OCI-LY7 (cell line): ENCODE measurements at regions not wholly inside any gene's neighbourhood (a gene's known extent, or its start where the extent isn't known, plus 50 kb on each side); places are given as distances from the start of the nearest gene placed in this dataset.
"Not testable (repeated sequence)": the region's sequence is repeated elsewhere in the genome, so short reads cannot be mapped to it uniquely, and the experiment has no call there.

Experiments
- BruUV-seq: library from RNA; stranded (reverse); fragments of 400-500 nt; replicated peaks from 2 replicates; lab custom pipeline; 2021; lab: Mats Ljungman, UMichigan
- CTCF ChIA-PET: fragments of 300-600 bp; sonication (Branson Sonifier 250); formaldehyde crosslinking; loops from one replicate; lab custom pipeline; 2022; ENCODE audit warnings: antibody characterized with exemption; ENCODE audit not compliant: unreplicated experiment; lab: Charles Lee
- POLR2A ChIA-PET: fragments of 300-600 bp; sonication (Branson Sonifier 250); formaldehyde crosslinking; loops from one replicate; lab custom pipeline; 2022; ENCODE audit warnings: antibody characterized with exemption; lab: Charles Lee
- DNase-seq: peaks from one replicate; pipeline ENCODE4 v3.0.0-alpha.2; 2015; ENCODE audit warnings: low spot score
- H2AFZ ChIP-seq: fragments of 200-600 bp; sonication (generic), shearing (Covaris generic); 2 replicates; pipeline ENCODE4 v1.6.1; 2014; ENCODE audit warnings: mild to moderate bottlenecking, antibody characterized with exemption, low read length, moderate library complexity
- H3K27ac ChIP-seq: fragments of 200-600 bp; sonication (generic); 2 replicates; pipeline ENCODE4 v1.5.1; 2014; ENCODE audit warnings: mixed run types, low read depth, mild to moderate bottlenecking, moderate library complexity, low read length, inconsistent platforms; ENCODE audit not compliant: poor library complexity, severe bottlenecking
- H3K36me3 ChIP-seq: fragments of 200-600 bp; sonication (generic); 2 replicates; pipeline ENCODE4 v1.6.1; 2014; ENCODE audit warnings: mild to moderate bottlenecking, antibody characterized with exemption, low read length, moderate library complexity, mixed read lengths; ENCODE audit not compliant: insufficient read depth
- H3K4me1 ChIP-seq: fragments of 200-600 bp; sonication (generic); 2 replicates; pipeline ENCODE4 v1.5.1; 2014; ENCODE audit warnings: mild to moderate bottlenecking, low read length; ENCODE audit not compliant: insufficient read depth, poor library complexity, severe bottlenecking
- H3K4me2 ChIP-seq: fragments of 200-600 bp; sonication (generic); 2 replicates; pipeline ENCODE4 v1.6.1; 2014; ENCODE audit warnings: mild to moderate bottlenecking, low read length
- H3K4me3 ChIP-seq: fragments of 200-600 bp; sonication (generic); 2 replicates; pipeline ENCODE4 v1.5.1; 2014; ENCODE audit warnings: mild to moderate bottlenecking, low read depth, low read length; ENCODE audit not compliant: poor library complexity, severe bottlenecking
- H3K79me2 ChIP-seq: fragments of 200-600 bp; sonication (generic); 2 replicates; pipeline ENCODE4 v1.6.1; 2016; ENCODE audit warnings: low read depth, mild to moderate bottlenecking, low read length, moderate library complexity, mixed read lengths; ENCODE audit not compliant: insufficient read depth
- H3K9me2 ChIP-seq: fragments of 200-600 bp; sonication (generic); 2 replicates; pipeline ENCODE4 v1.6.1; 2016; ENCODE audit warnings: mild to moderate bottlenecking, low read length, mixed read lengths; ENCODE audit not compliant: insufficient read depth
- H3K9me3 ChIP-seq: fragments of 200-600 bp; sonication (generic); 2 replicates; pipeline ENCODE4 v1.6.1; 2014; ENCODE audit warnings: mild to moderate bottlenecking, mixed run types, low read length, mixed read lengths
- H4K20me1 ChIP-seq: fragments of 200-600 bp; sonication (generic); 2 replicates; pipeline ENCODE4 v1.6.1; 2014; ENCODE audit warnings: mild to moderate bottlenecking, antibody characterized with exemption, low read length, moderate library complexity, mixed read lengths; ENCODE audit not compliant: insufficient read depth
- CTCF ChIP-seq: fragments of 200-600 bp; sonication (generic); conservative IDR thresholded peaks from 2 replicates; pipeline ENCODE4 v1.5.1; 2014; ENCODE audit warnings: mild to moderate bottlenecking, antibody characterized with exemption, low read length, moderate library complexity, mixed read lengths
- EZH2phosphoT487 ChIP-seq: fragments of 200-600 bp; sonication (generic); IDR thresholded peaks from 2 replicates; pipeline ENCODE4 v1.6.1; 2018; ENCODE audit warnings: low read depth, borderline replicate concordance, mild to moderate bottlenecking, mixed run types, antibody characterized with exemption, low read length, moderate library complexity, mixed read lengths
- intact Hi-C: fragments of 100-400 bp; cut with micrococcal nuclease; formaldehyde crosslinking; loops from one replicate; pipeline ENCODE4 v1.10.0; 2022; ENCODE audit not compliant: unreplicated experiment

- no TSS peak for BruUV-seq
- CTCF ChIA-PET = no interaction called here
- H3K4me1 ChIP-seq = no peaks in the 10 kb centered on the region
- no peaks in the 10 kb centered on the region for H3K79me2 ChIP-seq
- H3K4me2 ChIP-seq = no peak overlapping the region
- intact Hi-C loops = no loop called here
- no peak overlapping the region for H3K27ac ChIP-seq
- no peaks in the 10 kb centered on the region for H3K9me2 ChIP-seq
- H3K36me3 ChIP-seq = no peaks in the 10 kb centered on the region
- H3K4me3 ChIP-seq = no peak overlapping the region
- H2AFZ ChIP-seq = no peak overlapping the region
- no peaks in the 10 kb centered on the region for H3K9me3 ChIP-seq
- POLR2A ChIA-PET = no interaction called here
- TF ChIP-seq CTCF (no peak), EZH2phosphoT487 (no peak)
- DNase-seq = no peak
- no peaks in the 10 kb centered on the region for H4K20me1 ChIP-seq
Observed at GRCh38 chr10:65046831-65047230, 1525.6 kb downstream of the REEP3 start.

- BruUV-seq, POLR2A ChIA-PET, H3K36me3 ChIP-seq: not testable (repeated sequence)
Observed at GRCh38 chr10:65052111-65052510, 1530.9 kb downstream of the REEP3 start.

GRCh38 chr10:65053397-65053796 is 1532.2 kb downstream of the REEP3 start:
- H3K36me3 ChIP-seq, POLR2A ChIA-PET, DNase-seq, H3K79me2 ChIP-seq, H3K9me3 ChIP-seq, CTCF ChIA-PET, H3K9me2 ChIP-seq, H3K4me2 ChIP-seq, H2AFZ ChIP-seq, H3K27ac ChIP-seq, intact Hi-C loops, BruUV-seq, H3K4me3 ChIP-seq, H3K4me1 ChIP-seq, H4K20me1 ChIP-seq: not testable (repeated sequence)

More at GRCh38 chr10:65052111-65052510, 1530.9 kb downstream of the REEP3 start:
- H3K4me2 ChIP-seq, H3K9me3 ChIP-seq, H2AFZ ChIP-seq, intact Hi-C loops, H3K4me1 ChIP-seq, H3K79me2 ChIP-seq, H3K4me3 ChIP-seq, H3K9me2 ChIP-seq, DNase-seq, CTCF ChIA-PET, H4K20me1 ChIP-seq, H3K27ac ChIP-seq: not testable (repeated sequence)

GRCh38 chr10:65053831-65054351 is 1532.7 kb downstream of the REEP3 start:
- H2AFZ ChIP-seq, H3K9me2 ChIP-seq, BruUV-seq, DNase-seq, H3K9me3 ChIP-seq, H4K20me1 ChIP-seq, H3K4me2 ChIP-seq, intact Hi-C loops, H3K36me3 ChIP-seq, H3K27ac ChIP-seq, H3K79me2 ChIP-seq, H3K4me3 ChIP-seq, CTCF ChIA-PET, POLR2A ChIA-PET, H3K4me1 ChIP-seq: not testable (repeated sequence)

GRCh38 chr10:65054701-65055100 is 1533.5 kb downstream of the REEP3 start:
- CTCF ChIA-PET, H4K20me1 ChIP-seq, intact Hi-C loops, DNase-seq, H3K79me2 ChIP-seq, H3K4me2 ChIP-seq, H3K36me3 ChIP-seq, BruUV-seq, H3K27ac ChIP-seq, H2AFZ ChIP-seq, H3K4me1 ChIP-seq, H3K9me2 ChIP-seq, H3K4me3 ChIP-seq, H3K9me3 ChIP-seq, POLR2A ChIA-PET: not testable (repeated sequence)
